DOHH2 (cell line): ENCODE measurements at regions not wholly inside any gene's neighbourhood (a gene's known extent, or its start where the extent isn't known, plus 50 kb on each side); places are given as distances from the start of the nearest gene placed in this dataset.

ENCODE experiments used
- CTCF ChIP-seq: fragments of 200-600 bp; sonication (generic); IDR thresholded peaks from one replicate; pipeline ENCODE4 v1.5.1; 2014; ENCODE audit warnings: antibody characterized with exemption, mild to moderate bottlenecking, low read depth, low read length; ENCODE audit not compliant: poor library complexity, severe bottlenecking
- EZH2phosphoT487 ChIP-seq: fragments of 200-600 bp; sonication (generic); IDR thresholded peaks from 2 replicates; pipeline ENCODE4 v1.6.1; 2017; ENCODE audit warnings: borderline replicate concordance, mild to moderate bottlenecking, antibody characterized with exemption, low read length, moderate library complexity, mixed read lengths

- no peak for TF ChIP-seq CTCF
- TF ChIP-seq EZH2phosphoT487: no peak
Observed at GRCh38 chr10:2604891-2605290, 462.5 kb upstream of the PFKP start.
